ENCODE measurements at regions not wholly inside any gene's neighbourhood (a gene's known extent, or its start where the extent isn't known, plus 50 kb on each side); places are given as distances from the start of the nearest gene placed in this dataset.

DNA sequence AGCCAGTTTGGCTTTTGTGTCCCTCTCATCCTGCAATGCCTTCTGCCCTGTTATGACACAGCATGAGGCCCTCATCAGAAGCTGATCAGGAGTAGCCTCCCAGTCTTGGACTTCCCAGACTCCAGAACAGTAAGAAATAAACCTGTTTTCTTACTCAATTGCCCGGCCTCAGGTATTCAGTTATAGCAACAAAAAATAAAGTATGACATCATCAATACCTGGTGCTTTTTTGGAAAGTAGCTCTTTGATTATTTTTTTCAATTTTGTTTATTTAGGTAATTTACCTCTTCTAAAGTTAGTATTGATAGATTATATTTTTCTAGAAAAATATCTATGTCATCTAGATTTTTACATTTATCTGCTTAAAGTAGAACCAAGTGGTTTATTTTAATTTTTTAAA, 112.8 kb upstream of the CES5A start:
- no peak overlapping the region for H3K4me2 ChIP-seq (ENCODE audit: insufficient read depth, low read length, poor library complexity, severe bottlenecking)
- no peak overlapping the region for H2BK5ac ChIP-seq (ENCODE audit: low read length)
- H3K4me1 ChIP-seq (ENCODE audit: control insufficient read depth in 2 of 2, insufficient read depth in 1 of 2, low read depth in 1 of 2, low read length in 2 of 2): no peaks in the 10 kb centered on the region
- no peak overlapping the region for H4K91ac ChIP-seq (ENCODE audit: low read depth, low read length, poor library complexity)
- H3K23ac ChIP-seq (ENCODE audit: low read depth, low read length, poor library complexity): no peak overlapping the region
- no peaks in the 10 kb centered on the region for H3K36me3 ChIP-seq (replicated peaks in 1 of 2; ENCODE audit: control insufficient read depth in 2 of 2, insufficient read depth in 2 of 2, low read length in 2 of 2)
- H3K18ac ChIP-seq (ENCODE audit: low read length): no peak overlapping the region
- no peak overlapping the region for H3K4me3 ChIP-seq (ENCODE audit: low read length in 2 of 2)
- H2AK5ac ChIP-seq (ENCODE audit: low read depth, low read length): no peak overlapping the region
- no peak overlapping the region for H3K14ac ChIP-seq (ENCODE audit: low read length)
- no peak overlapping the region for H2BK12ac ChIP-seq (ENCODE audit: low read length)
- no peak overlapping the region for H2AFZ ChIP-seq (ENCODE audit: low read length)
- H2BK15ac ChIP-seq (ENCODE audit: low read length): no peak overlapping the region
- DNase-seq (ENCODE audit: low spot score): no peak
- H3K9ac ChIP-seq (ENCODE audit: low read depth, low read length, poor library complexity): no peak overlapping the region
- no CpG with 5 or more reads among the region's 1 CpG for WGBS, 2 donors (ENCODE audit: extremely low coverage in 2 of 2, insufficient read length in 2 of 2, insufficient replicate concordance in 1 of 2)
- no peaks in the 10 kb centered on the region for H3K9me3 ChIP-seq (replicated peaks in 1 of 2; ENCODE audit: control insufficient read depth in 2 of 2, insufficient read depth in 1 of 2, low read depth in 1 of 2, low read length in 2 of 2)
- H3K27ac ChIP-seq (replicated peaks; ENCODE audit: low read length): no peak overlapping the region
- H3K79me1 ChIP-seq (ENCODE audit: low read depth, low read length): no peaks in the 10 kb centered on the region
- H3K4ac ChIP-seq (ENCODE audit: low read length): no peak overlapping the region
- no peaks in the 10 kb centered on the region for H3K27me3 ChIP-seq (ENCODE audit: control insufficient read depth in 3 of 3, insufficient read depth in 3 of 3, low read depth in 1 of 3, low read length in 3 of 3)
- H4K8ac ChIP-seq (ENCODE audit: low read depth, low read length): no peak overlapping the region
- H2BK120ac ChIP-seq (ENCODE audit: low read depth, low read length): no peak overlapping the region

DNA sequence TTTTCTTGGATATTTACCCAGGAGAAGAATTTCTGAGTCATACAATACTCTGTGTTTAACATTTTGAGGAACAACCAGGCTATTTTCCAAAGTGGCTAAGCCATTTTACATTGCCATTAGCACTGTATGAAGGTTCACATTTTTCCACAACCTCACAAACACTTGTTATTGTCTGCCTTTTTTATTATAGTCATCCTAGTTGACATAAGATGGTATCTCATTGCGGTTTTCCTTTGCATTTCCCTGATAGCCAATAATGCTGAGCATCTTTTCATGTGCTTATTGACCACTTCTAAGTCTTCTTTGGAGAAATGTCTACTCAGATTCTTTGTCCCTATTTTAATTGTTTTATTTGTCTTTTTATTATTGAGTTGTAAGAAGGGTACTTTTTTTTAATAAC, 107.4 kb upstream of the CES5A start:
- H2AK5ac ChIP-seq (ENCODE audit: low read depth, low read length): no peak overlapping the region
- H3K27ac ChIP-seq (replicated peaks; ENCODE audit: low read length): no peak overlapping the region
- no peak overlapping the region for H3K9ac ChIP-seq (ENCODE audit: low read depth, low read length, poor library complexity)
- no peak overlapping the region for H2BK12ac ChIP-seq (ENCODE audit: low read length)
- no peak overlapping the region for H3K23ac ChIP-seq (ENCODE audit: low read depth, low read length, poor library complexity)
- DNase-seq (ENCODE audit: low spot score): no peak
- no CpG with 5 or more reads among the region's 1 CpG for WGBS, 2 donors (ENCODE audit: extremely low coverage in 2 of 2, insufficient read length in 2 of 2, insufficient replicate concordance in 1 of 2)
- H3K18ac ChIP-seq (ENCODE audit: low read length): no peak overlapping the region
- H4K91ac ChIP-seq (ENCODE audit: low read depth, low read length, poor library complexity): no peak overlapping the region
- H3K4me1 ChIP-seq (ENCODE audit: control insufficient read depth in 2 of 2, insufficient read depth in 1 of 2, low read depth in 1 of 2, low read length in 2 of 2): no peaks in the 10 kb centered on the region
- no peaks in the 10 kb centered on the region for H3K36me3 ChIP-seq (replicated peaks in 1 of 2; ENCODE audit: control insufficient read depth in 2 of 2, insufficient read depth in 2 of 2, low read length in 2 of 2)
- H2BK5ac ChIP-seq (ENCODE audit: low read length): no peak overlapping the region
- H3K27me3 ChIP-seq (ENCODE audit: control insufficient read depth in 3 of 3, insufficient read depth in 3 of 3, low read depth in 1 of 3, low read length in 3 of 3): no peaks in the 10 kb centered on the region
- H2AFZ ChIP-seq (ENCODE audit: low read length): no peak overlapping the region
- H3K9me3 ChIP-seq (replicated peaks in 1 of 2; ENCODE audit: control insufficient read depth in 2 of 2, insufficient read depth in 1 of 2, low read depth in 1 of 2, low read length in 2 of 2): no peaks in the 10 kb centered on the region
- H3K4me2 ChIP-seq (ENCODE audit: insufficient read depth, low read length, poor library complexity, severe bottlenecking): no peak overlapping the region
- no peak overlapping the region for H3K4ac ChIP-seq (ENCODE audit: low read length)
- H3K79me1 ChIP-seq (ENCODE audit: low read depth, low read length): no peaks in the 10 kb centered on the region
- H2BK120ac ChIP-seq (ENCODE audit: low read depth, low read length): no peak overlapping the region
- H3K14ac ChIP-seq (ENCODE audit: low read length): no peak overlapping the region
- H4K8ac ChIP-seq (ENCODE audit: low read depth, low read length): no peak overlapping the region
- H2BK15ac ChIP-seq (ENCODE audit: low read length): no peak overlapping the region
- no peak overlapping the region for H3K4me3 ChIP-seq (ENCODE audit: low read length in 2 of 2)

DNA sequence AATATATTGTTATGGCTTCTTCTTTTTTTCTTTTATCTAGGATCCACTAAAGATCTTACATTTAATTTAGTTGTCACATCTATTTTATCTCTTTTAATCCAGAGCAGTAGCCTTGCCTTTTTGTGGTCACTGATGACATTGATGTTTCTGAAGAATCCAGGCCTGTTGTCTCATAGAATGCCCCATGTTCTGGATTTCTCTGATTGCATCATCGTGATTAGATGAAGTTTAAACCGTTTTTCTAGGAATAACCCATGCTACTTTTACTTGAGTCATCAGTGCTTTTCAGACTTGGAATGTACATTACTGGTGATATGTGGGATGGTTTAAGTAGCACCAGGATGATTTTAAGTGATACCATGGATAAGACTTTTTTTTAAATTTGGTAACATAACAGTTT, 106.4 kb upstream of the CES5A start:
- Histone ChIP-seq H3K27me3 (ENCODE audit: control insufficient read depth in 3 of 3, insufficient read depth in 3 of 3, low read depth in 1 of 3, low read length in 3 of 3) (no peaks in the 10 kb centered on the region), H4K91ac (ENCODE audit: low read depth, low read length, poor library complexity) (no peak overlapping the region), H2BK12ac (ENCODE audit: low read length) (no peak overlapping the region), H2BK15ac (ENCODE audit: low read length) (no peak overlapping the region), H3K14ac (ENCODE audit: low read length) (no peak overlapping the region), H3K36me3 (replicated peaks in 1 of 2; ENCODE audit: control insufficient read depth in 2 of 2, insufficient read depth in 2 of 2, low read length in 2 of 2) (no peaks in the 10 kb centered on the region), H3K4me3 (ENCODE audit: low read length in 2 of 2) (no peak overlapping the region), H4K8ac (ENCODE audit: low read depth, low read length) (no peak overlapping the region), H3K4me2 (ENCODE audit: insufficient read depth, low read length, poor library complexity, severe bottlenecking) (no peak overlapping the region), H3K9me3 (replicated peaks in 1 of 2; ENCODE audit: control insufficient read depth in 2 of 2, insufficient read depth in 1 of 2, low read depth in 1 of 2, low read length in 2 of 2) (no peaks in the 10 kb centered on the region), H3K4me1 (ENCODE audit: control insufficient read depth in 2 of 2, insufficient read depth in 1 of 2, low read depth in 1 of 2, low read length in 2 of 2) (no peaks in the 10 kb centered on the region), H3K79me1 (ENCODE audit: low read depth, low read length) (no peaks in the 10 kb centered on the region), H2AK5ac (ENCODE audit: low read depth, low read length) (no peak overlapping the region), H3K23ac (ENCODE audit: low read depth, low read length, poor library complexity) (no peak overlapping the region), H3K18ac (ENCODE audit: low read length) (no peak overlapping the region), H2AFZ (ENCODE audit: low read length) (no peak overlapping the region), H3K4ac (ENCODE audit: low read length) (no peak overlapping the region), H3K27ac (replicated peaks; ENCODE audit: low read length) (no peak overlapping the region), H3K9ac (ENCODE audit: low read depth, low read length, poor library complexity) (no peak overlapping the region), H2BK120ac (ENCODE audit: low read depth, low read length) (no peak overlapping the region), H2BK5ac (ENCODE audit: low read length) (no peak overlapping the region)
- DNase-seq (ENCODE audit: low spot score): no peak
- WGBS, 2 donors (ENCODE audit: extremely low coverage in 2 of 2, insufficient read length in 2 of 2, insufficient replicate concordance in 1 of 2): no CpG with 5 or more reads among the region's 2 CpGs

DNA sequence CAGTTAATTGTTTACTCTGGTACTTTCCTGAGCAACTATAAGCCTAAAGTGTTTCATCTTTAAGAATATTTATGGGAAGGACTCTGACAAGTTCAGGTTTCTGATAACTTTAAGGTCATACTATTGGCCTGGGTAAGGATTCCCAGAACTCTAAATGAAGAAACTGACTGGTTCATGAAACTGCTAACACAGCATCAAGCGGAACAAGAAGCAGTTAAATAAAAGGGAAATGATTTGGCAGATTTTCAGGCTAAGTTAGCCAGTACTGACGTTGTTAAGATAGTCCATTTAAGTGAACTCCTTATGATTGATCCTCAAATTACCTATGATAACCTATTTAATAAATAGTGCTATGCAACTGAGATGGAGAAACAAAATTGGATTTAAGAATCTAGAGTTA, 101.6 kb upstream of the CES5A start:
- Histone ChIP-seq H3K27ac (replicated peaks; ENCODE audit: low read length) (no peak overlapping the region), H3K14ac (ENCODE audit: low read length) (no peak overlapping the region), H3K4ac (ENCODE audit: low read length) (no peak overlapping the region), H2BK15ac (ENCODE audit: low read length) (no peak overlapping the region), H3K9me3 (replicated peaks in 1 of 2; ENCODE audit: control insufficient read depth in 2 of 2, insufficient read depth in 1 of 2, low read depth in 1 of 2, low read length in 2 of 2) (no peaks in the 10 kb centered on the region), H3K79me1 (ENCODE audit: low read depth, low read length) (no peaks in the 10 kb centered on the region), H3K4me3 (ENCODE audit: low read length in 2 of 2) (no peak overlapping the region), H2AK5ac (ENCODE audit: low read depth, low read length) (no peak overlapping the region), H3K36me3 (replicated peaks in 1 of 2; ENCODE audit: control insufficient read depth in 2 of 2, insufficient read depth in 2 of 2, low read length in 2 of 2) (no peaks in the 10 kb centered on the region), H3K4me1 (ENCODE audit: control insufficient read depth in 2 of 2, insufficient read depth in 1 of 2, low read depth in 1 of 2, low read length in 2 of 2) (no peaks in the 10 kb centered on the region), H4K91ac (ENCODE audit: low read depth, low read length, poor library complexity) (no peak overlapping the region), H3K18ac (ENCODE audit: low read length) (no peak overlapping the region), H2BK12ac (ENCODE audit: low read length) (no peak overlapping the region), H2BK120ac (ENCODE audit: low read depth, low read length) (no peak overlapping the region), H3K9ac (ENCODE audit: low read depth, low read length, poor library complexity) (no peak overlapping the region), H3K27me3 (ENCODE audit: control insufficient read depth in 3 of 3, insufficient read depth in 3 of 3, low read depth in 1 of 3, low read length in 3 of 3) (no peaks in the 10 kb centered on the region), H3K23ac (ENCODE audit: low read depth, low read length, poor library complexity) (no peak overlapping the region), H4K8ac (ENCODE audit: low read depth, low read length) (no peak overlapping the region), H2BK5ac (ENCODE audit: low read length) (no peak overlapping the region), H3K4me2 (ENCODE audit: insufficient read depth, low read length, poor library complexity, severe bottlenecking) (no peak overlapping the region), H2AFZ (ENCODE audit: low read length) (no peak overlapping the region)
- WGBS, 2 donors (ENCODE audit: extremely low coverage in 2 of 2, insufficient read length in 2 of 2, insufficient replicate concordance in 1 of 2): no CpG with 5 or more reads among the region's 2 CpGs
- no peak for DNase-seq (ENCODE audit: low spot score)

Data from neuronal stem cell (in vitro differentiated cells).